Panc1 (cell line): ENCODE measurements at regions not wholly inside any gene's neighbourhood (a gene's known extent, or its start where the extent isn't known, plus 50 kb on each side); places are given as distances from the start of the nearest gene placed in this dataset.

Experiments used
- ATAC-seq: fragments of 200-7000 bp; cut with Tn5 transposase; 2 replicates; pipeline ENCODE4 v1.9.1; 2020; ENCODE audit warnings: mild to moderate bottlenecking, moderate library complexity
- BruUV-seq: library from RNA; stranded (reverse); fragments of 400-500 nt; replicated peaks from 2 replicates; lab custom pipeline; 2021; lab: Mats Ljungman, UMichigan
- CTCF ChIA-PET: fragments of 300-600 bp; sonication (Branson Sonifier 250); formaldehyde crosslinking; loops from one replicate; lab custom pipeline; 2022; ENCODE audit warnings: antibody characterized with exemption; lab: Charles Lee
- POLR2A ChIA-PET: fragments of 300-600 bp; sonication (Branson Sonifier 250); formaldehyde crosslinking; loops from one replicate; lab custom pipeline; 2022; ENCODE audit warnings: antibody characterized with exemption; lab: Charles Lee
- DNase-seq: peaks from one replicate; pipeline ENCODE4 v3.0.0-alpha.2; 2010; ENCODE audit warnings: low read depth, low spot score
- H3K27ac ChIP-seq: 2 replicates; pipeline ENCODE4 v1.5.1; 2011; ENCODE audit warnings: mild to moderate bottlenecking, low read length, inconsistent platforms
- H3K27me3 ChIP-seq: fragments of 200-500 bp; sonication (Bioruptor generic); 2 replicates; pipeline ENCODE4 v1.6.0; 2014; ENCODE audit warnings: low read length, inconsistent platforms; ENCODE audit not compliant: control insufficient read depth, insufficient read depth
- H3K36me3 ChIP-seq: fragments of 200-500 bp; sonication (Bioruptor generic); 2 replicates; pipeline ENCODE4 v1.5.1; 2014; ENCODE audit warnings: inconsistent platforms, mild to moderate bottlenecking, low read length, moderate library complexity; ENCODE audit not compliant: control insufficient read depth, insufficient read depth
- H3K4me1 ChIP-seq: 2 replicates; pipeline ENCODE4 v1.5.1; 2011; ENCODE audit warnings: inconsistent platforms, mild to moderate bottlenecking, low read length, moderate library complexity; ENCODE audit not compliant: control insufficient read depth, insufficient read depth
- H3K4me3 ChIP-seq, 2 experiments: 2 replicates each; pipeline ENCODE4 v1.5.1; 2011 to 2012; ENCODE audit warnings: low read depth in 2 of 2, low read length in 2 of 2, mild to moderate bottlenecking in 2 of 2, inconsistent platforms in 1 of 2, moderate library complexity in 1 of 2
- H3K9me3 ChIP-seq: fragments of 200-500 bp; sonication (Bioruptor generic); 2 replicates; pipeline ENCODE4 v1.5.1; 2014; ENCODE audit warnings: low read depth, mild to moderate bottlenecking, inconsistent platforms, low read length, moderate library complexity; ENCODE audit not compliant: control insufficient read depth, insufficient read depth
- CTCF ChIP-seq: fragments of 450-650 bp; IDR thresholded peaks from 2 replicates; pipeline ENCODE4 v1.5.1; 2017; ENCODE audit warnings: mild to moderate bottlenecking
- POLR2AphosphoS5 ChIP-seq: IDR thresholded peaks from 2 replicates; pipeline ENCODE4 v1.6.1; 2012; ENCODE audit warnings: mild to moderate bottlenecking, low read depth, low read length, moderate library complexity
- REST ChIP-seq, 2 experiments: IDR thresholded peaks; 2 replicates each; pipeline ENCODE4 v1.6.1; 2011 to 2012; ENCODE audit warnings: low read depth in 2 of 2, control low read depth in 1 of 2, low read length in 1 of 2, mild to moderate bottlenecking in 1 of 2, moderate library complexity in 1 of 2; ENCODE audit not compliant: insufficient read depth in 1 of 2
- SIN3A ChIP-seq: IDR thresholded peaks from 2 replicates; pipeline ENCODE4 v1.6.1; 2012; ENCODE audit warnings: low read depth, mild to moderate bottlenecking, low read length, moderate library complexity, borderline replicate concordance; ENCODE audit not compliant: insufficient read depth
- TCF7L2 ChIP-seq: IDR thresholded peaks from 2 replicates; pipeline ENCODE4 v1.6.1; 2011; ENCODE audit warnings: mild to moderate bottlenecking, low read depth, low read length, inconsistent platforms
- in situ Hi-C: cut with HindIII; loops from 2 replicates; pipeline ENCODE4 v1.10.0; 2016; ENCODE audit warnings: low sequenced_read_pairs, low pct_unique_long_range_greater_than_20kb
- intact Hi-C: fragments of 100-400 bp; cut with micrococcal nuclease; formaldehyde crosslinking; loops from one replicate; pipeline ENCODE4 v1.10.0; 2022; ENCODE audit not compliant: unreplicated experiment

- Histone ChIP-seq H3K36me3 (no peaks in the 10 kb centered on the region), H3K4me1 (no peaks in the 10 kb centered on the region), H3K27ac (no peak overlapping the region), H3K9me3 (no peaks in the 10 kb centered on the region), H3K4me3 (no peak overlapping the region), H3K27me3 (no peaks in the 10 kb centered on the region)
- in situ Hi-C loops: no loop called here
- ATAC-seq (no peak), DNase-seq (no peak)
- TF ChIP-seq POLR2AphosphoS5 (no peak), TCF7L2 (no peak), REST (IDR thresholded peaks at IDR 0.05; ENCODE audit: insufficient read depth in 1 of 2, low read depth in 2 of 2, low read length in 1 of 2) (no peak), CTCF (no peak), SIN3A (no peak)
- no TSS peak for BruUV-seq
- CTCF ChIA-PET: no interaction called here
- intact Hi-C loops: no loop called here
- POLR2A ChIA-PET: interaction anchor here (0.5 to 0.6 kb wide), 2 partner anchors 84 to 1004 kb away, joined by 3 to 5 read pairs; no protein-coding TSS in a partner anchor
Measured at GRCh38 chr6:24052590-24052961, 73.4 kb upstream of the NRSN1 start.

GRCh38 chr6:24053057-24053456 lies 73.0 kb upstream of the NRSN1 start:
- Histone ChIP-seq H3K27me3 (no peaks in the 10 kb centered on the region), H3K4me3 (no peak overlapping the region), H3K4me1 (no peaks in the 10 kb centered on the region), H3K27ac (no peak overlapping the region), H3K36me3 (no peaks in the 10 kb centered on the region), H3K9me3 (no peaks in the 10 kb centered on the region)
- BruUV-seq: no TSS peak
- ChIA-PET CTCF (no interaction called here), POLR2A (interaction anchor here (0.5 to 0.6 kb wide), 2 partner anchors 83 to 1004 kb away, joined by 3 to 5 read pairs; no protein-coding TSS in a partner anchor)
- in situ Hi-C loops: no loop called here
- intact Hi-C loops: no loop called here
- ATAC-seq: no peak
- TF ChIP-seq CTCF: no peak
- no peak for TF ChIP-seq SIN3A
- TF ChIP-seq TCF7L2: no peak
- no peak for TF ChIP-seq REST (IDR thresholded peaks at IDR 0.05; ENCODE audit: insufficient read depth in 1 of 2, low read depth in 2 of 2, low read length in 1 of 2)
- TF ChIP-seq POLR2AphosphoS5: no peak
- no peak for DNase-seq
